ENCODE measurements at regions not wholly inside any gene's neighbourhood (a gene's known extent, or its start where the extent isn't known, plus 50 kb on each side); places are given as distances from the start of the nearest gene placed in this dataset.

DNA sequence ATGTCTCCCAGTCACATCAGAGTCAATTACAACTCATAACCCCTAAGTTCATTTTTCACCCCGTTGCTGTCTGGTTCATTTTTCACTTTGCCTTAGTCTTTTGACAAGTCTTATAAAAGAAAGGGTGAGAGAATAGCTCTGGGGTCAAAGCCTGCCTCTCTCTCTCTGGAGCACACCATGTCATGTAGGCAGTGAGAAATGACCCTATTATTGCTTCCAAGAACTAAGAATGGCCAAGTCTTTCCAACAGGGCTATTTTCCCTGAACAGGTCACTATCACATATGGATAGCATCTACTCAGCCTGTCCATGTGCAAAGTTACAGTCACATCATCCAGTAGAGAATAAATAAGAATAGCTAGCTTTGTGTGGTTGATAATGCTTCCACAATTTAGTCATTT lies 655.5 kb upstream of the LRRC4C start:
- Histone ChIP-seq H3K79me2 (ENCODE audit: insufficient read depth, low read depth, low read length) (no peaks in the 10 kb centered on the region), H2AFZ (ENCODE audit: low read length) (no peak overlapping the region), H3K9me2 (ENCODE audit: insufficient read depth, low read length) (no peaks in the 10 kb centered on the region), H3K4me3 (ENCODE audit: low read depth, low read length, poor library complexity, severe bottlenecking) (no peak overlapping the region), H4K20me1 (ENCODE audit: insufficient read depth, low read length) (no peaks in the 10 kb centered on the region), H3K4me1 (ENCODE audit: insufficient read depth, low read length, poor library complexity, severe bottlenecking) (no peaks in the 10 kb centered on the region), H3K36me3 (ENCODE audit: insufficient read depth, low read length) (no peaks in the 10 kb centered on the region), H3K4me2 (ENCODE audit: low read length) (no peak overlapping the region), H3K9me3 (ENCODE audit: low read length) (no peaks in the 10 kb centered on the region), H3K27ac (ENCODE audit: low read depth, low read length, poor library complexity, severe bottlenecking) (no peak overlapping the region)
- DNase-seq (ENCODE audit: low spot score): no peak
- ChIA-PET POLR2A (no interaction called here), CTCF (ENCODE audit: unreplicated experiment) (no interaction called here)
- no TSS peak for BruUV-seq (replicated peaks)
- no peak for TF ChIP-seq EZH2phosphoT487 (IDR thresholded peaks at IDR 0.05; ENCODE audit: borderline replicate concordance, low read depth, low read length)
- TF ChIP-seq, protein P1, sequence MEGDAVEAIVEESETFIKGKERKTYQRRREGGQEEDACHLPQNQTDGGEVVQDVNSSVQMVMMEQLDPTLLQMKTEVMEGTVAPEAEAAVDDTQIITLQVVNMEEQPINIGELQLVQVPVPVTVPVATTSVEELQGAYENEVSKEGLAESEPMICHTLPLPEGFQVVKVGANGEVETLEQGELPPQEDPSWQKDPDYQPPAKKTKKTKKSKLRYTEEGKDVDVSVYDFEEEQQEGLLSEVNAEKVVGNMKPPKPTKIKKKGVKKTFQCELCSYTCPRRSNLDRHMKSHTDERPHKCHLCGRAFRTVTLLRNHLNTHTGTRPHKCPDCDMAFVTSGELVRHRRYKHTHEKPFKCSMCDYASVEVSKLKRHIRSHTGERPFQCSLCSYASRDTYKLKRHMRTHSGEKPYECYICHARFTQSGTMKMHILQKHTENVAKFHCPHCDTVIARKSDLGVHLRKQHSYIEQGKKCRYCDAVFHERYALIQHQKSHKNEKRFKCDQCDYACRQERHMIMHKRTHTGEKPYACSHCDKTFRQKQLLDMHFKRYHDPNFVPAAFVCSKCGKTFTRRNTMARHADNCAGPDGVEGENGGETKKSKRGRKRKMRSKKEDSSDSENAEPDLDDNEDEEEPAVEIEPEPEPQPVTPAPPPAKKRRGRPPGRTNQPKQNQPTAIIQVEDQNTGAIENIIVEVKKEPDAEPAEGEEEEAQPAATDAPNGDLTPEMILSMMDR (conservative IDR thresholded peaks at IDR 0.05; ENCODE audit: low read length): no peak
- intact Hi-C loops (cut with micrococcal nuclease; ENCODE audit: unreplicated experiment): no loop called here

DNA sequence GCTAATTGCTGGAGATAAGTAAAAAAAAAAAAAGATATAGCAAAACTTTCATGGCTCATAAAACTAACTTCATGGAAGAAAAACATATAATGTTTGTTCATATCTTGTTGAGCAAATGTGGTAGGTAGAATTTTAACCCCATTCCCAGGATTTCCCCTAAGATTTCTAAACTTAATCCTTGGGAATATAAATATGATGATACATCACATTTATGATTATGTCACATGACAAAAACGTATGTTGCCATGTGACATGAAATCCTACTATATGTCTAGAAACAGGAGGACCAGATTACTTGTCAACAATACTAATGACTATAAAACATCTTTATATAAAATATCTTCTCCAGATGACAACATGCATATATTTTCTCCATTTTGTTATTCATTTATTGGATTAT lies 679.0 kb upstream of the LRRC4C start:
- ChIA-PET POLR2A (no interaction called here), CTCF (ENCODE audit: unreplicated experiment) (interaction anchor here (0.6 kb wide), 1 partner anchor 20 kb away, joined by 4 read pairs; no protein-coding TSS in a partner anchor)
- no peak overlapping the region for H3K27ac ChIP-seq (ENCODE audit: low read depth, low read length, poor library complexity, severe bottlenecking)
- DNase-seq (ENCODE audit: low spot score): no peak
- H3K4me3 ChIP-seq (ENCODE audit: low read depth, low read length, poor library complexity, severe bottlenecking): no peak overlapping the region
- H4K20me1 ChIP-seq (ENCODE audit: insufficient read depth, low read length): no peaks in the 10 kb centered on the region
- H3K36me3 ChIP-seq (ENCODE audit: insufficient read depth, low read length): no peaks in the 10 kb centered on the region
- TF ChIP-seq EZH2phosphoT487 (IDR thresholded peaks at IDR 0.05; ENCODE audit: borderline replicate concordance, low read depth, low read length): no peak
- TF ChIP-seq, protein P1 (conservative IDR thresholded peaks at IDR 0.05; ENCODE audit: low read length): no peak
- H3K4me2 ChIP-seq (ENCODE audit: low read length): no peak overlapping the region
- BruUV-seq (replicated peaks): no TSS peak
- H2AFZ ChIP-seq (ENCODE audit: low read length): no peak overlapping the region
- no peaks in the 10 kb centered on the region for H3K9me3 ChIP-seq (ENCODE audit: low read length)
- no peaks in the 10 kb centered on the region for H3K4me1 ChIP-seq (ENCODE audit: insufficient read depth, low read length, poor library complexity, severe bottlenecking)
- no peaks in the 10 kb centered on the region for H3K9me2 ChIP-seq (ENCODE audit: insufficient read depth, low read length)
- intact Hi-C loops (cut with micrococcal nuclease; ENCODE audit: unreplicated experiment): no loop called here
- H3K79me2 ChIP-seq (ENCODE audit: insufficient read depth, low read depth, low read length): no peaks in the 10 kb centered on the region

DNA sequence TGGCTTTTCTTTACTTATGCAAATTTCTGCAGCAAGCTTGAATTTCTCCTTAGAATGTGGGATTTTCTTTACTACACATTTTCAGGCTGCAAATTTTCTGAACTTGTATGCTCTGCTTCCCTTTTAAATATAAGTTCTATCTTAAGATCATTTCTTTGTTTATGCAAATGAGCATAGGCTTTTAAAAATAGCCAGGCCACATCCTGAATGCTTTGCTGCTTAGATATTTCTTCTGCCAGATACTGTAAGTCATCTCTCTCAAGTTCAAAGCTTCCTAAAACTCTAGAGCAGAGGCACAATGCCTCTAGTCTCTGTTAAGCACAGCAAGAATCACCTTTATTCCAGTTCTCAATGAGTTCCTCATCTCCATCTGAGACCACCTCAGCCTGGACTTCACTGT lies 685.9 kb upstream of the LRRC4C start:
- Histone ChIP-seq H4K20me1 (ENCODE audit: insufficient read depth, low read length) (no peaks in the 10 kb centered on the region), H3K4me3 (ENCODE audit: low read depth, low read length, poor library complexity, severe bottlenecking) (no peak overlapping the region), H3K9me2 (ENCODE audit: insufficient read depth, low read length) (no peaks in the 10 kb centered on the region), H3K4me2 (ENCODE audit: low read length) (no peak overlapping the region), H3K27ac (ENCODE audit: low read depth, low read length, poor library complexity, severe bottlenecking) (no peak overlapping the region), H3K79me2 (ENCODE audit: insufficient read depth, low read depth, low read length) (no peaks in the 10 kb centered on the region), H3K36me3 (ENCODE audit: insufficient read depth, low read length) (no peaks in the 10 kb centered on the region), H3K9me3 (ENCODE audit: low read length) (no peaks in the 10 kb centered on the region), H2AFZ (ENCODE audit: low read length) (no peak overlapping the region), H3K4me1 (ENCODE audit: insufficient read depth, low read length, poor library complexity, severe bottlenecking) (no peaks in the 10 kb centered on the region)
- DNase-seq (ENCODE audit: low spot score): no peak
- POLR2A ChIA-PET: no interaction called here
- no TSS peak for BruUV-seq (replicated peaks)
- TF ChIP-seq EZH2phosphoT487 (IDR thresholded peaks at IDR 0.05; ENCODE audit: borderline replicate concordance, low read depth, low read length): no peak
- TF ChIP-seq, protein P1 (conservative IDR thresholded peaks at IDR 0.05; ENCODE audit: low read length): no peak
- intact Hi-C loops (cut with micrococcal nuclease; ENCODE audit: unreplicated experiment): no loop called here
- CTCF ChIA-PET (ENCODE audit: unreplicated experiment): no interaction called here

Data from OCI-LY7 (cell line).